CD14-positive monocyte (primary cell): ENCODE measurements at regions not wholly inside any gene's neighbourhood (a gene's known extent, or its start where the extent isn't known, plus 50 kb on each side); places are given as distances from the start of the nearest gene placed in this dataset.

Experiments
- DNase-seq, 3 donors: peaks; one replicate each; pipeline ENCODE4 v3.0.0-alpha.2; 2011 to 2022
- H2AFZ ChIP-seq: 2 replicates; pipeline ENCODE4 v1.6.0; 2012; ENCODE audit warnings: mild to moderate bottlenecking, low read depth, low read length, inconsistent platforms; ENCODE audit not compliant: insufficient read depth, poor library complexity, severe bottlenecking
- H3K27ac ChIP-seq, 2 donors: 1 replicate in 1 of 2; 2 replicates in 1 of 2; pipeline ENCODE4 v1.5.1; 2012 to 2013; ENCODE audit warnings: low read length in 2 of 2, control low read depth in 1 of 2, inconsistent platforms in 1 of 2, low read depth in 1 of 2, mild to moderate bottlenecking in 1 of 2
- H3K27me3 ChIP-seq, 2 donors: one replicate each; pipeline versions ENCODE4 v1.6.0 to v1.6.1; 2011 to 2013; ENCODE audit warnings: low read length in 2 of 2; ENCODE audit not compliant: control insufficient read depth in 2 of 2, insufficient read depth in 2 of 2
- H3K36me3 ChIP-seq, 2 donors: replicated peaks in 1 of 2; 1 replicate in 1 of 2; 2 replicates in 1 of 2; pipeline versions ENCODE4 v1.5.1 to v1.6.1; 2012 to 2013; ENCODE audit warnings: low read length in 2 of 2, control low read depth in 1 of 2, inconsistent platforms in 1 of 2, mild to moderate bottlenecking in 1 of 2; ENCODE audit not compliant: insufficient read depth in 2 of 2, control insufficient read depth in 1 of 2
- H3K4me1 ChIP-seq, 2 donors: 1 replicate in 1 of 2; 2 replicates in 1 of 2; pipeline versions ENCODE4 v1.5.1 to v1.6.1; 2012 to 2013; ENCODE audit warnings: low read length in 2 of 2, control low read depth in 1 of 2, inconsistent platforms in 1 of 2, mild to moderate bottlenecking in 1 of 2, moderate library complexity in 1 of 2; ENCODE audit not compliant: insufficient read depth in 2 of 2, control insufficient read depth in 1 of 2
- H3K4me2 ChIP-seq: replicated peaks from 2 replicates; pipeline ENCODE3; 2012; ENCODE audit warnings: low read length, moderate library complexity, mild to moderate bottlenecking; ENCODE audit not compliant: poor library complexity, severe bottlenecking; ENCODE audit errors: extremely low read depth
- H3K4me3 ChIP-seq, 3 experiments: fragments of 200-600 bp in 1 of 3; sonication (generic) in 1 of 3; replicated peaks in 1 of 3; 1 replicate in 2 of 3; 2 replicates in 1 of 3; pipeline ENCODE4 v1.5.1; 2011 to 2013; ENCODE audit warnings: low read length in 3 of 3, mild to moderate bottlenecking in 3 of 3, control low read depth in 2 of 3, low read depth in 2 of 3, inconsistent platforms in 1 of 3, moderate library complexity in 1 of 3
- H3K79me2 ChIP-seq: 2 replicates; pipeline ENCODE4 v1.6.0; 2012; ENCODE audit warnings: mild to moderate bottlenecking, control low read depth, inconsistent platforms, low read length, moderate library complexity; ENCODE audit not compliant: insufficient read depth
- H3K9ac ChIP-seq: 2 replicates; pipeline ENCODE4 v1.6.0; 2017; ENCODE audit warnings: low read length, mild to moderate bottlenecking; ENCODE audit not compliant: insufficient read depth, poor library complexity, severe bottlenecking
- H3K9me3 ChIP-seq, 2 donors: replicated peaks in 1 of 2; 1 replicate in 1 of 2; 2 replicates in 1 of 2; pipeline versions ENCODE4 v1.5.1 to v1.6.1; 2012 to 2013; ENCODE audit warnings: low read length in 2 of 2, control low read depth in 1 of 2; ENCODE audit not compliant: control insufficient read depth in 1 of 2, insufficient read depth in 1 of 2
- H4K20me1 ChIP-seq: 2 replicates; pipeline ENCODE4 v1.6.0; 2012; ENCODE audit warnings: mild to moderate bottlenecking, low read length, control low read depth, moderate library complexity; ENCODE audit not compliant: insufficient read depth
- H3K27ac Mint-ChIP-seq, 7 donors: one replicate each; pipeline ENCODE4 v1.8.0; 2020; ENCODE audit warnings: mild to moderate bottlenecking in 7 of 7, mixed read lengths in 7 of 7, moderate library complexity in 6 of 7, inconsistent platforms in 2 of 7
- H3K27me3 Mint-ChIP-seq, 3 donors: one replicate each; pipeline ENCODE4 v1.8.0; 2021 to 2022; ENCODE audit warnings: low read depth in 3 of 3, mild to moderate bottlenecking in 3 of 3, mixed read lengths in 3 of 3, moderate library complexity in 3 of 3, inconsistent platforms in 1 of 3
- H3K36me3 Mint-ChIP-seq, 2 donors: one replicate each; pipeline ENCODE4 v1.8.0; 2020; ENCODE audit warnings: mixed read lengths in 2 of 2, inconsistent platforms in 1 of 2, mild to moderate bottlenecking in 1 of 2
- H3K4me1 Mint-ChIP-seq: one replicate; pipeline ENCODE4 v1.8.0; 2020; ENCODE audit warnings: mild to moderate bottlenecking, mixed read lengths
- H3K4me3 Mint-ChIP-seq, 2 donors: one replicate each; pipeline ENCODE4 v1.8.0; 2020; ENCODE audit warnings: mild to moderate bottlenecking in 2 of 2, mixed read lengths in 2 of 2, moderate library complexity in 1 of 2
- H3K9me3 Mint-ChIP-seq, 7 donors: one replicate each; pipeline ENCODE4 v1.8.0; 2020 to 2022; ENCODE audit warnings: mixed read lengths in 7 of 7, mild to moderate bottlenecking in 6 of 7, moderate library complexity in 6 of 7, inconsistent platforms in 2 of 7
- CTCF ChIP-seq: fragments of 200-600 bp; IDR thresholded peaks from one replicate; pipeline ENCODE4 v1.8.0; 2022; ENCODE audit warnings: antibody characterized with exemption, mild to moderate bottlenecking
- WGBS: methylation state at CpG from one replicate; pipeline ENCODE4 v1.1.5; 2013; ENCODE audit warnings: missing lambda C conversion rate; ENCODE audit not compliant: insufficient coverage; 5-methylcytosine and 5-hydroxymethylcytosine counted together
- intact Hi-C, 2 donors: fragments of 100-400 bp; cut with micrococcal nuclease; formaldehyde crosslinking; loops; one replicate each; pipeline versions ENCODE4 v1.15.0 to v1.15.1; 2023

DNA sequence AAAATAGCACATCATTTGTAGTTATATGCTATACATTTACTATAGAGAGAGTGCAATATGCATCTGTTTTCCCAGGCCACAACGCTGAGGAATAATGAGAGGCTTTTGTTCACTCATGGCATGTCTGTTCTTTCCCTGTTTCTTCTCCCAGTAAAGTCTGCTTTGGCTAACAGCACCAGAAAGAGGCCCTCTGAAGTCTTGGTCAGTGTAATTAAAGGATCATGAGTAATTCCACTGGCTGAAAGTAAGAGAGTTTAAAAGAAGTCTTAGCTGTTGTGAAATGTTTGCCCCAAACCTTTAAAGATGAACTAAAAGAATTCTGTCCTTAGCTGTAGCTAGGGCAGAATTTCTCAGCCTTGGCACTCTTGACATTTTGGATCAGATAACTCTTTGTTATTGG, 228.8 kb downstream of the TLE4 start:
- Mint-ChIP-seq H3K9me3 (peaks cover 0 to 6% (median 2%) of the 10 kb centered on the region in 7 donors), H3K27ac (no peak overlapping the region), H3K4me3 (no peak overlapping the region), H3K36me3 (no peaks in the 10 kb centered on the region), H3K4me1 (no peaks in the 10 kb centered on the region), H3K27me3 (no peaks in the 10 kb centered on the region)
- H2AFZ ChIP-seq = no peak overlapping the region
- no peak overlapping the region for H3K4me3 ChIP-seq
- no peak for DNase-seq
- no CpG with 5 or more reads among the region's 1 CpG for WGBS
- TF ChIP-seq CTCF = no peak
- H3K27me3 ChIP-seq = no peaks in the 10 kb centered on the region
- H3K79me2 ChIP-seq = no peaks in the 10 kb centered on the region
- H4K20me1 ChIP-seq = no peaks in the 10 kb centered on the region
- no peaks in the 10 kb centered on the region for H3K36me3 ChIP-seq
- H3K4me2 ChIP-seq = no peak overlapping the region
- intact Hi-C loops = no loop called here
- no peak overlapping the region for H3K9ac ChIP-seq
- H3K27ac ChIP-seq = no peak overlapping the region
- H3K4me1 ChIP-seq = no peaks in the 10 kb centered on the region
- H3K9me3 ChIP-seq = no peaks in the 10 kb centered on the region

GRCh38 chr9:79799691-79800335, 228.0 kb downstream of the TLE4 start:
- Histone ChIP-seq H2AFZ (no peak overlapping the region), H3K4me3 (no peak overlapping the region), H3K4me1 (no peaks in the 10 kb centered on the region), H3K4me2 (no peak overlapping the region), H3K27me3 (no peaks in the 10 kb centered on the region), H4K20me1 (no peaks in the 10 kb centered on the region), H3K79me2 (no peaks in the 10 kb centered on the region), H3K9ac (no peak overlapping the region), H3K36me3 (no peaks in the 10 kb centered on the region), H3K9me3 (no peaks in the 10 kb centered on the region), H3K27ac (no peak overlapping the region)
- no peak for TF ChIP-seq CTCF
- no peaks in the 10 kb centered on the region for H3K27me3 Mint-ChIP-seq
- H3K9me3 Mint-ChIP-seq = peaks cover 0 to 6% (median 2%) of the 10 kb centered on the region in 7 donors
- H3K4me1 Mint-ChIP-seq = no peaks in the 10 kb centered on the region
- H3K36me3 Mint-ChIP-seq = no peaks in the 10 kb centered on the region
- WGBS = 91% methylated on average over 4 of the region's 6 CpGs
- no peak for DNase-seq
- H3K27ac Mint-ChIP-seq = no peak overlapping the region
- no peak overlapping the region for H3K4me3 Mint-ChIP-seq
- intact Hi-C loops = no loop called here
